KBM-7 (cell line): ENCODE measurements at regions not wholly inside any gene's neighbourhood (a gene's known extent, or its start where the extent isn't known, plus 50 kb on each side); places are given as distances from the start of the nearest gene placed in this dataset.

Experiments used
- DNase-seq: peaks from one replicate; pipeline ENCODE4 v3.0.0-alpha.2; 2015
- in situ Hi-C: fragments of 300-500 bp; cut with MboI; formaldehyde crosslinking; loops from 2 replicates; pipeline ENCODE4 v1.14.3; 2020; ENCODE audit warnings: low sequenced_read_pairs, low pct_unique_long_range_greater_than_20kb, mixed read lengths

- in situ Hi-C loops: no loop called here
- DNase-seq: no peak
Measured at GRCh38 chr3:24033818-24034217, 88.7 kb downstream of the NR1D2 start.

- in situ Hi-C loops: no loop called here
- DNase-seq: no peak
Measured at GRCh38 chr3:24034464-24034863, 89.4 kb downstream of the NR1D2 start.

- peak; percentile 52 for DNase-seq
- in situ Hi-C loops: no loop called here
Measured at GRCh38 chr3:24037971-24038370, 92.9 kb downstream of the NR1D2 start.

GRCh38 chr3:24040311-24040710, 95.2 kb downstream of the NR1D2 start:
- in situ Hi-C loops: no loop called here

GRCh38 chr3:24042174-24043059, 97.3 kb downstream of the NR1D2 start:
- no peak for DNase-seq
- in situ Hi-C loops: no loop called here

More at GRCh38 chr3:24040311-24040710, 95.2 kb downstream of the NR1D2 start:
- DNase-seq: no peak

- no peak for DNase-seq
- in situ Hi-C loops: no loop called here
Measured at GRCh38 chr3:24043168-24043567, 98.1 kb downstream of the NR1D2 start.

- in situ Hi-C loops: no loop called here
Measured at GRCh38 chr3:24043985-24044384, 98.9 kb downstream of the NR1D2 start.

GRCh38 chr3:24046214-24046613, 101.1 kb downstream of the NR1D2 start:
- DNase-seq: no peak
- in situ Hi-C loops: no loop called here

More at GRCh38 chr3:24043985-24044384, 98.9 kb downstream of the NR1D2 start:
- DNase-seq: no peak

- in situ Hi-C loops: no loop called here
- no peak for DNase-seq
Measured at GRCh38 chr3:24047513-24047912, 102.4 kb downstream of the NR1D2 start.

GRCh38 chr3:24048843-24049242, 103.8 kb downstream of the NR1D2 start:
- in situ Hi-C loops: no loop called here
- DNase-seq: no peak

- no peak for DNase-seq
- in situ Hi-C loops: no loop called here
Measured at GRCh38 chr3:24052446-24052845, 107.4 kb downstream of the NR1D2 start.

GRCh38 chr3:24058940-24059705, 114.0 kb downstream of the NR1D2 start:
- in situ Hi-C loops: no loop called here

GRCh38 chr3:24060055-24060454, 115.0 kb downstream of the NR1D2 start:
- DNase-seq: no peak
- in situ Hi-C loops: no loop called here

More at GRCh38 chr3:24058940-24059705, 114.0 kb downstream of the NR1D2 start:
- DNase-seq: no peak

- in situ Hi-C loops: no loop called here
- DNase-seq: no peak
Measured at GRCh38 chr3:24062916-24063315, 117.8 kb downstream of the NR1D2 start.
